OCI-LY3 (cell line): ENCODE measurements at regions not wholly inside any gene's neighbourhood (a gene's known extent, or its start where the extent isn't known, plus 50 kb on each side); places are given as distances from the start of the nearest gene placed in this dataset.

ENCODE experiments used
- CTCF ChIP-seq: fragments of 200-600, 300-600 bp; sonication (generic); IDR thresholded peaks from 2 replicates; pipeline ENCODE4 v1.5.1; 2014; ENCODE audit warnings: antibody characterized with exemption, low read length, low read depth
- EZH2phosphoT487 ChIP-seq: fragments of 200-600 bp; shearing (Covaris generic); IDR thresholded peaks from 2 replicates; pipeline ENCODE4 v1.6.1; 2018; ENCODE audit warnings: antibody characterized with exemption, mixed run types, low read depth

GRCh38 chr3:72247645-72248388 is 462.9 kb upstream of the PROK2 start:
- TF ChIP-seq CTCF (no peak), EZH2phosphoT487 (no peak)
